ENCODE measurements at regions not wholly inside any gene's neighbourhood (a gene's known extent, or its start where the extent isn't known, plus 50 kb on each side); places are given as distances from the start of the nearest gene placed in this dataset.
"Not testable (repeated sequence)": the region's sequence is repeated elsewhere in the genome, so short reads cannot be mapped to it uniquely, and the experiment has no call there.

- Histone ChIP-seq H3K27ac (no peak overlapping the region), H3K9me3 (peaks cover 0 to 19% (median 0%) of the 10 kb centered on the region in 11 donors), H3K27me3 (no peaks in the 10 kb centered on the region), H3K4me1 (no peaks in the 10 kb centered on the region), H3K36me3 (no peaks in the 10 kb centered on the region), H3K4me3 (no peak overlapping the region)
- intact Hi-C loops (cut with DNase I) = no loop called here
- no peak for DNase-seq
- ATAC-seq = no peak
- TF ChIP-seq, protein P1, sequence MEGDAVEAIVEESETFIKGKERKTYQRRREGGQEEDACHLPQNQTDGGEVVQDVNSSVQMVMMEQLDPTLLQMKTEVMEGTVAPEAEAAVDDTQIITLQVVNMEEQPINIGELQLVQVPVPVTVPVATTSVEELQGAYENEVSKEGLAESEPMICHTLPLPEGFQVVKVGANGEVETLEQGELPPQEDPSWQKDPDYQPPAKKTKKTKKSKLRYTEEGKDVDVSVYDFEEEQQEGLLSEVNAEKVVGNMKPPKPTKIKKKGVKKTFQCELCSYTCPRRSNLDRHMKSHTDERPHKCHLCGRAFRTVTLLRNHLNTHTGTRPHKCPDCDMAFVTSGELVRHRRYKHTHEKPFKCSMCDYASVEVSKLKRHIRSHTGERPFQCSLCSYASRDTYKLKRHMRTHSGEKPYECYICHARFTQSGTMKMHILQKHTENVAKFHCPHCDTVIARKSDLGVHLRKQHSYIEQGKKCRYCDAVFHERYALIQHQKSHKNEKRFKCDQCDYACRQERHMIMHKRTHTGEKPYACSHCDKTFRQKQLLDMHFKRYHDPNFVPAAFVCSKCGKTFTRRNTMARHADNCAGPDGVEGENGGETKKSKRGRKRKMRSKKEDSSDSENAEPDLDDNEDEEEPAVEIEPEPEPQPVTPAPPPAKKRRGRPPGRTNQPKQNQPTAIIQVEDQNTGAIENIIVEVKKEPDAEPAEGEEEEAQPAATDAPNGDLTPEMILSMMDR (IDR thresholded peaks at IDR 0.05) = no peak
- WGBS, 2 donors = 64 to 68% methylated on average over 3 of the region's 3 CpGs
Measured at GRCh38 chr7:153408360-153409335, 643.5 kb upstream of the DPP6 start.

DNA sequence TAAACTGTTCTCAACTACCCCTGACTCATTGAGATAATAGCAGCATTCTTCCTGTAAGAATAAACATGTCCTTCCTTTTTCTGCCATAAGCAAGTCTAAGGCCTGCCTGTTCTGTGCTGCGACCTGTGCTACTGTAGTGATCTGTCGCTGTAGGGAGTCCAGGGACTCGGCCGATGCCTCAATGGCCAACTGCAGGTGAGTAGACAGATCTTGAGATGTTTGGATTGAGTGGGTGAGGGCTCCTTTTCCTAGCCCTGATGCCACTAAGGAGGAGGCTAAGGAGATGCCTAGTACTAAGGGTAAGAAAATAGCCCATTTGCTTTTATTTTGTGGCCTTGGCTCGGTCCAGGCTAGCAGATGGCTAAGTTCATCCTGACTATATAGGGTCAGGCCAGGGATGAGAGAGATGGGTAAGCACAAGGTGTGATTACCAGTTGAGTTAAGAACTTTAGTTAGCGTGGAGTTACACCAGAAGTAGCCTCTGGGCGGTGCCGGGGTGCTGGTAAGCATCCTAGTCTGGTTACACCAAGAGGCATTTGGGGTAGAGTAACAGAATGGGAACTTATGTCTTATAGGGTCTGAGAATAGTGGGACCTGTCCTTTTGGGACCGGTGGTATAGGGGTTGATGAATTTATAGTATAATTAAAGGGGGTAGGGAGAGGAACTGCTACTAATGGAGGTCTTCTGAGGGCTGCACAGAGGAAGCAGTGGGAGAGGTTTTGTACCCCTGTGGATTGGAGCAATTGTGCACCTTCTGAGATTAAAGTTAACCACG is 642.4 kb upstream of the DPP6 start:
- H3K4me1 ChIP-seq; H3K27ac ChIP-seq; intact Hi-C loops (cut with DNase I); ATAC-seq; H3K36me3 ChIP-seq; H3K4me3 ChIP-seq; H3K27me3 ChIP-seq; DNase-seq: not testable (repeated sequence)
- 87 to 89% methylated on average over 10 of the region's 10 CpGs for WGBS, 2 donors
- H3K9me3 ChIP-seq = peaks cover 0 to 19% (median 0%) of the 10 kb centered on the region in 11 donors

DNA sequence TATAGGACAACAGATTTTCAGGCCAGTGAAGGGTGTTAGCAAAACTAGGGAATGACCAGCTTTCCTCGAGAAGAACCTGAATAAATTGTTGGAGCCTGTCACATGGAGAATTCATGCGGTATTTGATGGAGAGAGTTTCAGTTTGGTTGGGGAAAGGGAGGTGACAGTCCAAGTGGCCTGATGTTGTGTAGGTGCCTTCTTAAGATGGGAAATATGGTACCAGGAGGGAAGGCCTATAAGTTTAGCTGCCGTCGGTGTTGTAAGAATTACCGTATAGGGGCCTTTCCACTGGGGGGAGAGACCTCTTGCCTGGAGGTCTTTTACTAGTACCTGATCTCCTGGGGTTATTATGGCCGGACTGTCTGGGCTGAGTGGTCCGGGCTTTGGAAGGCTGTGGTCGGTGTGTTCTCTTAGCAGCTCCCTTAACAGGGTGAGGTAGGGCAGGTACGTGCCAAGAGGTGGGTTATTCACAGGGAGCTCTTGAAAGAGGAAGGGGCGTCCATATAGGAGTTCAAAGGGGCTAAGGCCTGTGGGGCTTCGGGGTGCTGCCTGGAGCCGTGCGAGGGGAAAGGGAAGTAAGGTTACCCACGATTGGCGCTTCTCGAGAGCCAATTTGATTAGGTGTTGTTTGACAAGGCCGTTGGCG is 641.1 kb upstream of the DPP6 start:
- ATAC-seq; intact Hi-C loops (cut with DNase I); H3K27ac ChIP-seq; H3K36me3 ChIP-seq; H3K4me1 ChIP-seq; H3K4me3 ChIP-seq; H3K27me3 ChIP-seq; DNase-seq: not testable (repeated sequence)
- 87% methylated on average over 18 of the region's 18 CpGs for WGBS, 2 donors
- H3K9me3 ChIP-seq = peaks cover 0 to 25% (median 0%) of the 10 kb centered on the region in 11 donors

- DNase-seq; H3K36me3 ChIP-seq; intact Hi-C loops (cut with DNase I); ATAC-seq; H3K27me3 ChIP-seq; H3K4me1 ChIP-seq; H3K4me3 ChIP-seq; H3K27ac ChIP-seq: not testable (repeated sequence)
- H3K9me3 ChIP-seq = peaks cover 0 to 33% (median 0%) of the 10 kb centered on the region in 11 donors
- 90 to 91% methylated on average over 26 of the region's 26 CpGs for WGBS, 2 donors
Measured at GRCh38 chr7:153412114-153412823, 639.9 kb upstream of the DPP6 start.

- H3K27ac ChIP-seq; intact Hi-C loops (cut with DNase I); H3K36me3 ChIP-seq; H3K4me3 ChIP-seq; DNase-seq; H3K4me1 ChIP-seq; ATAC-seq; H3K27me3 ChIP-seq: not testable (repeated sequence)
- WGBS, 2 donors = 91% methylated on average over 16 of the region's 16 CpGs
- H3K9me3 ChIP-seq = peaks cover 0 to 37% (median 0%) of the 10 kb centered on the region in 11 donors
Measured at GRCh38 chr7:153412824-153413198, 639.4 kb upstream of the DPP6 start.

GRCh38 chr7:153413199-153413539 is 639.0 kb upstream of the DPP6 start:
- Histone ChIP-seq H3K36me3 (no peaks in the 10 kb centered on the region), H3K4me3 (no peak overlapping the region), H3K4me1 (no peaks in the 10 kb centered on the region), H3K27ac (no peak overlapping the region), H3K27me3 (no peaks in the 10 kb centered on the region), H3K9me3 (peaks cover 0 to 37% (median 0%) of the 10 kb centered on the region in 11 donors)
- TF ChIP-seq, protein P1 (IDR thresholded peaks at IDR 0.05) = no peak
- intact Hi-C loops (cut with DNase I) = no loop called here
- WGBS, 2 donors = 87 to 90% methylated on average over 12 of the region's 12 CpGs
- ATAC-seq (no peak), DNase-seq (no peak)

All from heart right ventricle (tissue), 16 donors.